Prostate gland (tissue), 2 donors: ENCODE measurements at regions not wholly inside any gene's neighbourhood (a gene's known extent, or its start where the extent isn't known, plus 50 kb on each side); places are given as distances from the start of the nearest gene placed in this dataset.

ENCODE experiments used
- POLR2A ChIP-seq: fragments of 450-650 bp; IDR thresholded peaks from one replicate; pipeline ENCODE4 v1.6.1; 2016; ENCODE audit warnings: antibody characterized with exemption, mild to moderate bottlenecking
- POLR2AphosphoS5 ChIP-seq: sonication (generic); formaldehyde crosslinking; IDR thresholded peaks from one replicate; pipeline ENCODE4 v1.6.1; 2017; ENCODE audit warnings: antibody characterized with exemption
- TF ChIP-seq, protein P1 (sequence below), 4 experiments: fragments of 200-600 bp in 2 of 4; fragments of 450-650 bp in 2 of 4; sonication (generic) in 2 of 4; IDR thresholded peaks; 1 replicate in 3 of 4; 2 replicates in 1 of 4; pipeline ENCODE4 v1.5.1; 2016 to 2019; ENCODE audit warnings: antibody characterized with exemption in 4 of 4, mild to moderate bottlenecking in 2 of 4, moderate library complexity in 2 of 4

DNA sequence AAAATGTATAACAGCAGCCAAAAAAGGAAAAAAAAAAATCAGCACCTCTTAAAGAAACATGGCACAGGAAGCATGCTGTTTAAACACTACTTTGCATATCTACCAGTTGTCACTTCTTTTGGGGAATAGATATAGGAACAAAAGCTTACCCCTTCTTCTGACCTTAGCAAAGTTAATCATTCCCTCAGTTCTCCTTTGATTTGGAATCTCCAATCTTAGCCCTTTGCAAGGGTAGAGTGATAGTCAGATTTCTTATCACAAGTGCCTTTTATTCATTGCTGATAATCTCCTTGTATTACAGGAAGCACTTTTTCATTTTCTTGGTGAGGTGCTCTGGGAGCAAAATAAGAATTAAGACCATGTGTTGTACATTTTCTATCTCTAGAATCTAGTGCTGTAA lies 1327.6 kb downstream of the OLFM4 start:
- TF ChIP-seq, protein P1, sequence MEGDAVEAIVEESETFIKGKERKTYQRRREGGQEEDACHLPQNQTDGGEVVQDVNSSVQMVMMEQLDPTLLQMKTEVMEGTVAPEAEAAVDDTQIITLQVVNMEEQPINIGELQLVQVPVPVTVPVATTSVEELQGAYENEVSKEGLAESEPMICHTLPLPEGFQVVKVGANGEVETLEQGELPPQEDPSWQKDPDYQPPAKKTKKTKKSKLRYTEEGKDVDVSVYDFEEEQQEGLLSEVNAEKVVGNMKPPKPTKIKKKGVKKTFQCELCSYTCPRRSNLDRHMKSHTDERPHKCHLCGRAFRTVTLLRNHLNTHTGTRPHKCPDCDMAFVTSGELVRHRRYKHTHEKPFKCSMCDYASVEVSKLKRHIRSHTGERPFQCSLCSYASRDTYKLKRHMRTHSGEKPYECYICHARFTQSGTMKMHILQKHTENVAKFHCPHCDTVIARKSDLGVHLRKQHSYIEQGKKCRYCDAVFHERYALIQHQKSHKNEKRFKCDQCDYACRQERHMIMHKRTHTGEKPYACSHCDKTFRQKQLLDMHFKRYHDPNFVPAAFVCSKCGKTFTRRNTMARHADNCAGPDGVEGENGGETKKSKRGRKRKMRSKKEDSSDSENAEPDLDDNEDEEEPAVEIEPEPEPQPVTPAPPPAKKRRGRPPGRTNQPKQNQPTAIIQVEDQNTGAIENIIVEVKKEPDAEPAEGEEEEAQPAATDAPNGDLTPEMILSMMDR (IDR thresholded peaks at IDR 0.05) = no peak
- TF ChIP-seq POLR2AphosphoS5 (no peak), POLR2A (no peak)
